Panc1 (cell line): ENCODE measurements at regions not wholly inside any gene's neighbourhood (a gene's known extent, or its start where the extent isn't known, plus 50 kb on each side); places are given as distances from the start of the nearest gene placed in this dataset.

ENCODE experiments used
- POLR2AphosphoS5 ChIP-seq: IDR thresholded peaks from 2 replicates; pipeline ENCODE4 v1.6.1; 2012; ENCODE audit warnings: mild to moderate bottlenecking, low read depth, low read length, moderate library complexity
- TF ChIP-seq, protein P1 (sequence below): fragments of 450-650 bp; IDR thresholded peaks from 2 replicates; pipeline ENCODE4 v1.5.1; 2017; ENCODE audit warnings: mild to moderate bottlenecking

GRCh38 chr6:71727632-71728294, 158.6 kb upstream of the RIMS1 start:
- TF ChIP-seq, protein P1, sequence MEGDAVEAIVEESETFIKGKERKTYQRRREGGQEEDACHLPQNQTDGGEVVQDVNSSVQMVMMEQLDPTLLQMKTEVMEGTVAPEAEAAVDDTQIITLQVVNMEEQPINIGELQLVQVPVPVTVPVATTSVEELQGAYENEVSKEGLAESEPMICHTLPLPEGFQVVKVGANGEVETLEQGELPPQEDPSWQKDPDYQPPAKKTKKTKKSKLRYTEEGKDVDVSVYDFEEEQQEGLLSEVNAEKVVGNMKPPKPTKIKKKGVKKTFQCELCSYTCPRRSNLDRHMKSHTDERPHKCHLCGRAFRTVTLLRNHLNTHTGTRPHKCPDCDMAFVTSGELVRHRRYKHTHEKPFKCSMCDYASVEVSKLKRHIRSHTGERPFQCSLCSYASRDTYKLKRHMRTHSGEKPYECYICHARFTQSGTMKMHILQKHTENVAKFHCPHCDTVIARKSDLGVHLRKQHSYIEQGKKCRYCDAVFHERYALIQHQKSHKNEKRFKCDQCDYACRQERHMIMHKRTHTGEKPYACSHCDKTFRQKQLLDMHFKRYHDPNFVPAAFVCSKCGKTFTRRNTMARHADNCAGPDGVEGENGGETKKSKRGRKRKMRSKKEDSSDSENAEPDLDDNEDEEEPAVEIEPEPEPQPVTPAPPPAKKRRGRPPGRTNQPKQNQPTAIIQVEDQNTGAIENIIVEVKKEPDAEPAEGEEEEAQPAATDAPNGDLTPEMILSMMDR = no peak
- TF ChIP-seq POLR2AphosphoS5 = no peak
